HG02938 (cell line): ENCODE measurements at regions not wholly inside any gene's neighbourhood (a gene's known extent, or its start where the extent isn't known, plus 50 kb on each side); places are given as distances from the start of the nearest gene placed in this dataset.

ENCODE experiments used
- ATAC-seq: cut with Tn5 transposase; IDR thresholded peaks from one replicate; pipeline ENCODE4 v1.9.1; 2021; ENCODE audit warnings: mild to moderate bottlenecking, moderate library complexity; ENCODE audit not compliant: unreplicated experiment

- no peak for ATAC-seq
These were observed 772.6 kb upstream of the FAM98A start for GRCh38 chr2:34371711-34372110.

DNA sequence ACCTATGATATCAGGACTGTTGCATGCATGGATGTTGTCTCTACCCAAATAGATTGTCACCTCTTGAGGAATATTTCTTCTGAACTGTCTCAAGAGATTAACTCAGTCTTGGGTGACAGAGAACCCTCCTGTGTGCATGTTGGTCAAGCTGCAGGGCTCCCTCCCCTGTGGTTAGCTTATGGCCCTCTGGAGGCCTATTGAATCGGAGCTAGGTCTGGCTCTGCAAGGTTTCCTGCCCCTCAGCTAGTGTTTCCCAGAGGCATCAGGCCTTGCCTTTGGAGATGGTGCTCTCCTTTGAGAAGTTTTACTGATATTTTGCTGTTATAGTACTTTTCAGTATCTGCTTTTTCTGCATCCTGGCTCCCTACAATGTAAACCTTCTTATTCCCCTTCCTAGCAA, 769.2 kb upstream of the FAM98A start:
- ATAC-seq: no peak

GRCh38 chr2:34365932-34366331, 766.8 kb upstream of the FAM98A start:
- ATAC-seq: no peak

GRCh38 chr2:34365512-34365911, 766.4 kb upstream of the FAM98A start:
- no peak for ATAC-seq

DNA sequence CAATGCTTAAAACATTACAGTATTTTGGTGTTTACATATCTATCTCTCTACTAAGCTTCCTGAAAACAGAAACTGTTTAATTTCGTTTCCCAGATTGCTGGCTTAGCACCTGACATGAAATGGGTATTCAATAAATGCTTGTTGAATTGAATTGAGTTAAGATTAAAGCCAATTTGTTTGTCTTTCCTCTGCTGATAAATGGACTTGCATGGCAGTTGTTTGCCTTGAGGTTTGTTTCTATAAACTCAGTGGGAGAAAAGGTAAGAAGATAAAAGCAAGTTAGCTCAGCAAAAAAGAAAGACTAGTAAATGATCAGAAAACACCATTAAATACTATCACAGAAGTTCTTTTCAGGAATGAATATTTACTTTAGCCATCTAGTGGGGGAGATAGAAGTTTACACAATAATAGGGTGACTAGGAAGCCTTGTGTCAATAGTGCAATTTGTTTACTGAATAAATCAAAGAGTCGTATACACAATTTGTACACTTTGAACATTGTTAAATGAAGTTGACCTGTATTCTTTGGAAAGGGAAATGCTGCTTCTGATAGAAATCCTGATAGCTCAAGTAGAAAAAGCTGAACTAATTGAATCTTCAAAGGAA, 754.5 kb upstream of the FAM98A start:
- ATAC-seq: no peak

DNA sequence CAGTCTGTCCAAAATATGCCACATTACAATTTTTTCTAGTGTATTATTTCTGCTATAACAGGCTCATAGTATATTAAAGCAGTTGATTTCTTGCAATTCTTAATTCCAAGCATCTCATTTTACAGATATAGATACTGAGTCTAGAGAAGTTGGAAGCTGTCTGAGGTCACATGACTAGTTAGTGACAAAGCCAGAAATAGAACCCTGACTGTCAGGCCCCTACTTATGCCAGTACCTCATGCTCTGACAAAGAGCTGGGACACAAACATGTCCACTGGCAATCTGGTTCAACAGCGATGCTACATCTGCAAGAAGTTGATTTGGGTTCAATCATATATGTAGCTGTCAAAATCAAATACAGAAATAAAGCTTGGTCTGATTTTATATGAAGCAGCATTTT, 750.4 kb upstream of the FAM98A start:
- ATAC-seq: no peak

GRCh38 chr2:34345030-34345429, 745.9 kb upstream of the FAM98A start:
- no peak for ATAC-seq

DNA sequence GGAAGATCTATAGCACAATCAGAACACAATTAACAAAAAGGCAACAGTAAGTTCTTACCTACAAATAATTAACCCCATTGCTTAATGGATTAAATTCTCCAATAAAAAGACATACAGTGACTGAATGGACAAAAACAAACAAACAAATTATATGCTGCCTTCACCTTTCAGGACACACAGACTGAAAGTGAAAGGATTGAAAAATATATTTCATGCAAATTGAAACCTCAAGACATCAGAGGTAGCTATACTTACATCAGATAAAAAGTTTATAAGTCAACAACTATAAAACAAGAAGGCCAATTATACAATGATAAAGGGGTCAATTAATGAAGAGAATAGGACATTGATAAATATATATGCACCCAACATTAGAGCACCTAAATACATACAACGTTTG, 741.2 kb upstream of the FAM98A start:
- ATAC-seq: no peak

- no peak for ATAC-seq
These were observed 738.6 kb upstream of the FAM98A start for GRCh38 chr2:34337735-34338134.

GRCh38 chr2:34332813-34333212, 733.7 kb upstream of the FAM98A start:
- no peak for ATAC-seq

- no peak for ATAC-seq
These were observed 721.0 kb upstream of the FAM98A start for GRCh38 chr2:34320056-34320455.

DNA sequence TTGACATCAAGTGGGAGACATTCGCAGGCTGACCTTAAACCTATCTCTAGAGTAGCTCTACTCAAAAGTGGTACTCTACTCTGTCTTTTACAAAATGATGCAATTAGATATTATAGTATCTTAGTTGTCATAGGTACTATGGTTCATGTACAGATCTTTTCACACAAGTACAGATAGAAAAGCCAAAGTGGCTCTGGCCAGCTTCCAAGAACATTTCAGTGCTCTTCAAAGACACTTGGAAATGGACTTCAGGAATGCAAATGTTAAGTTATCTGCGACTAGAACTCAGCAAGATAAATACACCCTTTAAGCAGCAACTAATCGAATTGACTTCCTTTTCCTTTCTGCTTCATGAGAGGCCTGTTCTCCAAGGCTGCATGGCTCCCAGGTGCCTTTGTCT, 718.7 kb upstream of the FAM98A start:
- ATAC-seq: no peak

GRCh38 chr2:34316788-34317187, 717.7 kb upstream of the FAM98A start:
- ATAC-seq: no peak

DNA sequence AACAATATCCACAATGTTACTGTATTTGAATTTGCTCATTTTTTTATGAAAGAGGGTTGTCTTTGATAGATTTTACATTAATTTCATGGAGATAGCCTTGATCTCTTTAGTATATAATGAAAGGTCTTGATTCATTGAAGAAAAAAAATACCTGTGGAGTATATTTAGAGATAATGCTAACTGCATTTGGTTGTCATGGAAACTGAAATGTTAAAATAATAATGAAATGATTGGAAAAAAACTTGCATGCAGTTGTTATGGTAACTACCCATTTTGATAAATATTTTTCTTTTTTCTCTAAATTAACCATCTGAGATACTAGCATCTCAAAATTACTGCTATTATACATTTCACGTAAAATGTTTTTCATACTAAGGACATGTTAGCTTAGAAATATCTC, 712.7 kb upstream of the FAM98A start:
- no peak for ATAC-seq

DNA sequence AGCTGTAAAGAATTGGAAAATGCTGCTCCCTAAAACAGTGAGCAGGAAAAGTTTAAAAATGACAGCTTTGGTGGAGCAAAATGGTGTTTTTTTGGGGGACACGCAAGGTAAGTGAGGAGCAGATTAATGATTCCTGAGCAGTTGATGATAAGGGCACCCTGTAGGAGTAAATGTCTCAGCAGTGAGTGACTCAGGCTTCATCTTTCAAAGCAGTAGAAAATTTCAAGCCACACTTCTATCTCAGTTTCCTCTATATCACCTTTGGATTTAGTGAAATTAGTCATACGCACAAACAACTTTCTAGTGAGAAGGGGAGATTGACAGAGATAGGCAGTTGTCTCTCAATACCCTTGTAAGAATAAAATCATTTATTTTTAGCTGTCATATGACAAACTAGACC, 709.0 kb upstream of the FAM98A start:
- no peak for ATAC-seq

DNA sequence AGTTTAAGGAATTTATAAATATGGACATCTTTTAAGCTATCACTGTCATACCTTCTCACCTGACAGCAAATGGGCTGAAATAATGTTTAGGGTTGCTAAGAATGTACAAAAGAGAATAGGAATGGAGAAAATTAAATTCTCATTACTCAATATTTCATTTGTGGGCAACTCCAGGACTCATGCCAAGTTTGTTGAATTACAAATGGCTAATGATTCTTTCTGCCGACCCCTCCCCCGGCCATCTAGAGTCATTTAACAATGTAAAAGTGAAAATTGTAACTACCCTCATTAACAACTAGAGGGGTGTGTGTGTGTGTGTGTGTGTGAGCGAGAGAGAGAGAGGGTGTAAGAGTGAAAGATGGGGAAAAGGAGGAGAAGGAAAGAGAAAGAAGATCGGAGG, 708.5 kb upstream of the FAM98A start:
- no peak for ATAC-seq

GRCh38 chr2:34306745-34307144, 707.6 kb upstream of the FAM98A start:
- no peak for ATAC-seq

GRCh38 chr2:34305587-34305986, 706.5 kb upstream of the FAM98A start:
- ATAC-seq: no peak

DNA sequence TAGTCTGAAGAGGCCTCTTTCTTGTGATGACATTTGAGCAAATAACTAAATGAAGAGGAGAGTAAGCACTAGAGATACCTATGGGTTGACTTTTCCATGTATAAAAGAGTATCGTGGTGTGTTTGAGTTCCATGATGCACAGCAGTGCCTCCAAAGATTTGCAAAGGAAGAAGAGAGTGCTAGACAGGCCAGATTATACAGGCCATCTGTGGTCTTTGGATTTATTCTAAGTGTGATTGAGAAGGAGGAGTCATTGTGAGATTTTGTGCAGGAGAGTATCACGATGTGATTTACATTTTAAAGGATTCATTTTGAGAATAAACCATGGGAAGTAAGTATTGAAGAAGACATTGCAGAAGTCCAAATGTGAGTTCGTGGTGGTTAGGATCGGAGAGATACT, 695.9 kb upstream of the FAM98A start:
- ATAC-seq: no peak

GRCh38 chr2:34291076-34291475, 692.0 kb upstream of the FAM98A start:
- peak; percentile 56 for ATAC-seq

DNA sequence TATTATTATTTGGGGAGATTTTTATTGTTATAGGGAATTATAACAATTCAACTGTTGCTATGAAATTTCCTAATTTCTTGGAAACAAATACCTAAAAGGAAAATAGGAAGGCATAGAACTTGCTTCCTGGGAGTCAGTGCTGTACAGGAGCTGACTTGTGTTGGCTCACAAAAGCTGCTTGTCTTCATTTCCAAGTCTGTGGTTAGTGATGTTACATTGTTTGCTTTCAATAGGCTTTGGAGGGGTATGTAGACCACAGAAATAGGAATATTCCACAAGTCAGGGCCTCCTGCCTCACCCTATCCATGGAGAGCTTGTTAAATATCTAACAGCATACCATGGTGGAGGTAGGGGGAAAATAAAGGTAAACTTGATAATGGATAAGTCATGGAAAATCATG, 688.9 kb upstream of the FAM98A start:
- ATAC-seq: no peak

DNA sequence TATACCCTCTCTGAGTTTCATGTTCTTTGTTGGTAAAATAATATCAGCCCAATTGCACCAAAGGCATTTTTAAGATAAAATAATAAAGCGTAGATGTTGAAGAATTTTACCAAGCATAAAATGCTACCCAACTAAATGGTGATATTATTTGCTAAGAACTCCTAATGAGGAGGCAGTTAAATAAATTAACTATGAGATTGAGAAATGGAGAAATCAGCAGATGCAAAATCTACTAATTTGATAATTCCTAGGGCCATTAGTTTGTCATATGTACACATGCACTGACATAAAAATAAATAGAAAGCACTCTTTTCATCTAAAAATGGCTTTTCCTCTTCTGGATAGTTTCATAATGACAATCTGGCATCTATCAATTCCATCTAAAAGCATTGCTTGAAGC, 681.5 kb upstream of the FAM98A start:
- no peak for ATAC-seq

- peak; percentile 88 for ATAC-seq
These were observed 668.0 kb upstream of the FAM98A start for GRCh38 chr2:34266908-34267697.
